ENCODE measurements at regions not wholly inside any gene's neighbourhood (a gene's known extent, or its start where the extent isn't known, plus 50 kb on each side); places are given as distances from the start of the nearest gene placed in this dataset.

DNA sequence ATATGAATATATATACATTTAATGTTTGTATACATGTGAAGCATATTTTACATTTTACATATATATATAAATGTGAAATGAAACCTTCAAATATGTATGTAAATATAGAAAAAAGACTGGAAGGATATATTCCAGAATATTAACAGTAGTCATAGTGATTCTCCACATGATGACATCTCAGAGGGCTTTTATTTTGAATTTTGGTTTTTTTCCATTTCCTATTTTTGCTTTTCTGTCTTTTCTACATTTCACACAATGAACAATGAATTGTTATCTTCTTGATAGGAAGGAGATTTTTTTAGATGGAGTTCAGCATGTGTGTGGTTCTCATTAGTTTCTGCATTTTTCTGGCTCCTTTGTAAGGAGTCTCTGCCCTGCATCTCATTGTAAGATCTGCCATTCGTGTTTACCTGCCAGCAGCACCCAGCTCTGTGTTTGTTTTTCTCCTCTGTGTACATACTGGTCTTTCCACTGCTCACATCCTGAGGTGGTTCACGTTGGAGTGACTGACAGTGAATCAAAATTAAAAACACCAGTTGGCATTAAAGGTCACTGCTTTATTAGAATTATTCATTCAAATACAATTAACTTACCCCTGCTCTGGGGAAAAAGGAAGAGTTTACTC, 425.3 kb upstream of the MDFIC2 start:
- H3F3A ChIP-seq (ENCODE audit: control insufficient read depth, insufficient read depth): no peaks in the 10 kb centered on the region
- no peaks in the 10 kb centered on the region for H3K4me1 ChIP-seq (ENCODE audit: control insufficient read depth, low read length)
- TF ChIP-seq EZH2phosphoT487 (IDR thresholded peaks at IDR 0.05; ENCODE audit: borderline replicate concordance, low read length): no peak
- TF ChIP-seq, protein P1, sequence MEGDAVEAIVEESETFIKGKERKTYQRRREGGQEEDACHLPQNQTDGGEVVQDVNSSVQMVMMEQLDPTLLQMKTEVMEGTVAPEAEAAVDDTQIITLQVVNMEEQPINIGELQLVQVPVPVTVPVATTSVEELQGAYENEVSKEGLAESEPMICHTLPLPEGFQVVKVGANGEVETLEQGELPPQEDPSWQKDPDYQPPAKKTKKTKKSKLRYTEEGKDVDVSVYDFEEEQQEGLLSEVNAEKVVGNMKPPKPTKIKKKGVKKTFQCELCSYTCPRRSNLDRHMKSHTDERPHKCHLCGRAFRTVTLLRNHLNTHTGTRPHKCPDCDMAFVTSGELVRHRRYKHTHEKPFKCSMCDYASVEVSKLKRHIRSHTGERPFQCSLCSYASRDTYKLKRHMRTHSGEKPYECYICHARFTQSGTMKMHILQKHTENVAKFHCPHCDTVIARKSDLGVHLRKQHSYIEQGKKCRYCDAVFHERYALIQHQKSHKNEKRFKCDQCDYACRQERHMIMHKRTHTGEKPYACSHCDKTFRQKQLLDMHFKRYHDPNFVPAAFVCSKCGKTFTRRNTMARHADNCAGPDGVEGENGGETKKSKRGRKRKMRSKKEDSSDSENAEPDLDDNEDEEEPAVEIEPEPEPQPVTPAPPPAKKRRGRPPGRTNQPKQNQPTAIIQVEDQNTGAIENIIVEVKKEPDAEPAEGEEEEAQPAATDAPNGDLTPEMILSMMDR (IDR thresholded peaks at IDR 0.05; ENCODE audit: low read depth, low read length, poor library complexity, severe bottlenecking): no peak
- H3K36me3 ChIP-seq (ENCODE audit: control insufficient read depth, low read length): no peaks in the 10 kb centered on the region
- H3K9me2 ChIP-seq (replicated peaks; ENCODE audit: control insufficient read depth, low read length): no peaks in the 10 kb centered on the region
- no peak overlapping the region for H3K4me2 ChIP-seq (ENCODE audit: low read length)
- H3K4me3 ChIP-seq (ENCODE audit: low read length): no peak overlapping the region
- no peaks in the 10 kb centered on the region for H3K9me3 ChIP-seq (ENCODE audit: control insufficient read depth, insufficient read depth, low read length)
- H4K20me1 ChIP-seq (ENCODE audit: control insufficient read depth, insufficient read depth, low read depth, low read length): no peaks in the 10 kb centered on the region
- no peak overlapping the region for H3K27ac ChIP-seq (ENCODE audit: low read depth, low read length)
- no peaks in the 10 kb centered on the region for H3K27me3 ChIP-seq (ENCODE audit: control insufficient read depth, low read length)
- H3K79me2 ChIP-seq (ENCODE audit: control insufficient read depth, low read length): no peaks in the 10 kb centered on the region

GRCh38 chr3:70736009-70736408, 423.6 kb upstream of the MDFIC2 start:
- Histone ChIP-seq H3K27me3 (ENCODE audit: control insufficient read depth, low read length) (no peaks in the 10 kb centered on the region), H3K36me3 (ENCODE audit: control insufficient read depth, low read length) (no peaks in the 10 kb centered on the region), H3K4me3 (ENCODE audit: low read length) (no peak overlapping the region), H3K4me2 (ENCODE audit: low read length) (no peak overlapping the region), H3K27ac (ENCODE audit: low read depth, low read length) (no peak overlapping the region), H3K9me3 (ENCODE audit: control insufficient read depth, insufficient read depth, low read length) (no peaks in the 10 kb centered on the region), H3K79me2 (ENCODE audit: control insufficient read depth, low read length) (no peaks in the 10 kb centered on the region), H3K4me1 (ENCODE audit: control insufficient read depth, low read length) (no peaks in the 10 kb centered on the region), H3K9me2 (replicated peaks; ENCODE audit: control insufficient read depth, low read length) (no peaks in the 10 kb centered on the region), H4K20me1 (ENCODE audit: control insufficient read depth, insufficient read depth, low read depth, low read length) (no peaks in the 10 kb centered on the region), H3F3A (ENCODE audit: control insufficient read depth, insufficient read depth) (no peaks in the 10 kb centered on the region)
- TF ChIP-seq, protein P1 (IDR thresholded peaks at IDR 0.05; ENCODE audit: low read depth, low read length, poor library complexity, severe bottlenecking): no peak
- no peak for TF ChIP-seq EZH2phosphoT487 (IDR thresholded peaks at IDR 0.05; ENCODE audit: borderline replicate concordance, low read length)

- Histone ChIP-seq H3F3A (ENCODE audit: control insufficient read depth, insufficient read depth) (no peaks in the 10 kb centered on the region), H3K27me3 (ENCODE audit: control insufficient read depth, low read length) (0 out of 2 replicates have a peak, but pooled peaks cover 2% of the 10 kb centered on the region), H3K27ac (ENCODE audit: low read depth, low read length) (no peak overlapping the region), H3K9me3 (ENCODE audit: control insufficient read depth, insufficient read depth, low read length) (no peaks in the 10 kb centered on the region), H3K4me1 (ENCODE audit: control insufficient read depth, low read length) (no peaks in the 10 kb centered on the region), H3K79me2 (ENCODE audit: control insufficient read depth, low read length) (no peaks in the 10 kb centered on the region), H4K20me1 (ENCODE audit: control insufficient read depth, insufficient read depth, low read depth, low read length) (no peaks in the 10 kb centered on the region), H3K4me3 (ENCODE audit: low read length) (no peak overlapping the region), H3K36me3 (ENCODE audit: control insufficient read depth, low read length) (no peaks in the 10 kb centered on the region), H3K4me2 (ENCODE audit: low read length) (no peak overlapping the region), H3K9me2 (replicated peaks; ENCODE audit: control insufficient read depth, low read length) (no peaks in the 10 kb centered on the region)
- TF ChIP-seq, protein P1 (IDR thresholded peaks at IDR 0.05; ENCODE audit: low read depth, low read length, poor library complexity, severe bottlenecking): no peak
- no peak for TF ChIP-seq EZH2phosphoT487 (IDR thresholded peaks at IDR 0.05; ENCODE audit: borderline replicate concordance, low read length)
These were observed 422.3 kb upstream of the MDFIC2 start for GRCh38 chr3:70734756-70735155.

All from DOHH2 (cell line).